Right ventricle myocardium superior (tissue), 1 donor: ENCODE measurements at regions not wholly inside any gene's neighbourhood (a gene's known extent, or its start where the extent isn't known, plus 50 kb on each side); places are given as distances from the start of the nearest gene placed in this dataset.
A peak's percentile ranks its signal among the peaks of the same experiment; 100 is the strongest.
"Not testable (repeated sequence)": the region's sequence is repeated elsewhere in the genome, so short reads cannot be mapped to it uniquely, and the experiment has no call there.

ENCODE experiments used
- ATAC-seq: fragments of 200-7000 bp; cut with Tn5 transposase; one replicate; pipeline ENCODE4 v1.9.1; 2020; ENCODE audit warnings: mild to moderate bottlenecking; ENCODE audit not compliant: poor library complexity
- DNase-seq: peaks from one replicate; pipeline ENCODE4 v3.0.0-alpha.2; 2020
- intact Hi-C: fragments of 100-400 bp; cut with DNase I; formaldehyde crosslinking; loops from one replicate; pipeline ENCODE4 v1.11.2; 2022
- donor health status: DM: no; HTN: yes; CAD: no; lungs with severe emphysema.

DNA sequence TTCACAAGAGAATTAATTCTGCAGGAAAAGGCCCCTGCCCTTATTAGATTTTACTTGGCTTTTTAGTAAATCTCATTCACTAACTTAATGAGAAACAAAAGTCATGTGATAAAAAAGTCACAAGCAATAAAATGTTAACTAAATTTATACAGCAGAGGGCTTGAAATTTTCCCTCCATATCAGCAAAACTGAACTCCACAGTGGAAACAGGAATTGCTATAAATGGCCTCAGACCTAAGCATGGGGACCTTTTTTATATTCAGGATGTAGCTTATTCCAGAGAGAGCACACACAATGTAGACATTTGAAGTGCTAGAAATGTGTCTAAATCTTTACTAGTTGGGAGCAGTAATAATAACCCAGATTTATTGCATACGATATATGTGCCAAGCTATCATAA lies 291.5 kb downstream of the C16orf95 start:
- intact Hi-C loops, result no loop called here
- DNase-seq (no peak), ATAC-seq (no peak)

- no peak for ATAC-seq
- DNase-seq, result no peak
- intact Hi-C loops, result no loop called here
Measured at GRCh38 chr16:87027056-87027616, 290.1 kb downstream of the C16orf95 start.

GRCh38 chr16:87028481-87029320 lies 288.5 kb downstream of the C16orf95 start:
- no peak for ATAC-seq
- DNase-seq, result no peak
- intact Hi-C loops, result no loop called here

- intact Hi-C loops, result no loop called here
Measured at GRCh38 chr16:87032554-87032953, 284.6 kb downstream of the C16orf95 start.

DNA sequence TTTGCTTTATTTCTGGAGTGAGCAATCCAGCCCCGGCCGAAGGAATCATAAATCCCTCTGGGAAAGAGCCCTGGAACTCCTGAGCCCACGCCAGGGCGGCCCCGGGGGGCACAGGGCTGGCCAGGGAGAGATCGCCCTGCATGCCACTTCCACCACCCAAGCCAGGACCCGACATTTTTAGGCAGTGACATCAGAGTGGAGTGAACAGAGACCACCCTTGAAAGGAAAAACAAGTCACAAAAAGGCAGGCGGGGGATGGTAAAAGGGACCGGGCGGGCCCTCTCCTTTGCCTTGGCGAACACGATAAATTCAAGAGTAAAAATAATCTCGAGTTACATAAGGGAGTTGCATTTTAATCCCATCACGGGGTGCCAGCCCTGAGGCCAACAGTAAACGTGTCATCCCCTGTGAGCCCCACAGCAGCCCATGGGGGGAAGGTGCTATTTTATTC lies 284.1 kb downstream of the C16orf95 start:
- intact Hi-C loops, result no loop called here
- DNase-seq (no peak), ATAC-seq (peak; percentile 51)

More at GRCh38 chr16:87032554-87032953, 284.6 kb downstream of the C16orf95 start:
- ATAC-seq (peak; percentile 73), DNase-seq (no peak)

DNA sequence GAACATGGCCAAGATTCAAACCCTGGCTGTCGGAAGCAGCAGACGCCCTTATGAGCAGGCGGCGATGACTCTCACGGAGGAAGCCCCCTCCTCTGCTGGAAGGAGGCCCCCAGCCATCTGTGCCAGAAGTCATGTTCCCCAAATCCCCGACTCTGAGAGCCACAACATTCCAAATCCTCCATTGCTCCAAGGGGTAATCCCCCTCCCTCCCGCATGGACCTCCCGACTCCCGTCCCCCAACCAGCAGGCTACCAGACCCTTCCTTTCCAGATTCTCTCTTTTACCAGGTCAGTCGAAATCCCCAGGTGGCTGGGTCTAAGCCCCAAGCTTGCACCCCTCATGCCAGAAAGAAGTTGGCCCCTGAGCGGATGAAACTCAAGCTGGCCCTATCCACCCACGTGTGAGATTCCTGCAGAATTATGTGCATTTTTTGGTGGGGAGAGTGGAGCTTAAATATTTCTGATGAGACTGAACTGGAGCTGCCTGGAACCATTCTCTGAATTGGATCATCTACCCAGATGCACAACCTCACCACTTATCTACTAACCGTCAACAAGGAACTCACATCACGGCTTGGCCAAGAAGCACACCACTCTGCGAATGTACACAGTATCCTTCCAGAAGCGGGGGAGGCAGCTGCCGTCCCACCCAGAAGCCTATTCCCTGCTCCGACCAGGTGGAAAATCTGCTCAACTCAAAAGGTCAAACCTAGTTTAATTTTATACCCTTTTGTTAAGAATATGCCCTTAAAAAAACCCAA lies 283.5 kb downstream of the C16orf95 start:
- intact Hi-C loops, result no loop called here
- no peak for DNase-seq
- ATAC-seq, result peak; percentile 76

GRCh38 chr16:87034317-87034716 lies 282.9 kb downstream of the C16orf95 start:
- intact Hi-C loops, result no loop called here
- ATAC-seq (no peak), DNase-seq (no peak)

GRCh38 chr16:87035053-87035452 lies 282.1 kb downstream of the C16orf95 start:
- no peak for ATAC-seq
- no peak for DNase-seq
- intact Hi-C loops, result no loop called here

GRCh38 chr16:87037012-87037411 lies 280.2 kb downstream of the C16orf95 start:
- DNase-seq (no peak), ATAC-seq (no peak)
- intact Hi-C loops, result no loop called here

- ATAC-seq, intact Hi-C loops, DNase-seq: not testable (repeated sequence)
Measured at GRCh38 chr16:87038528-87038927, 278.7 kb downstream of the C16orf95 start.

DNA sequence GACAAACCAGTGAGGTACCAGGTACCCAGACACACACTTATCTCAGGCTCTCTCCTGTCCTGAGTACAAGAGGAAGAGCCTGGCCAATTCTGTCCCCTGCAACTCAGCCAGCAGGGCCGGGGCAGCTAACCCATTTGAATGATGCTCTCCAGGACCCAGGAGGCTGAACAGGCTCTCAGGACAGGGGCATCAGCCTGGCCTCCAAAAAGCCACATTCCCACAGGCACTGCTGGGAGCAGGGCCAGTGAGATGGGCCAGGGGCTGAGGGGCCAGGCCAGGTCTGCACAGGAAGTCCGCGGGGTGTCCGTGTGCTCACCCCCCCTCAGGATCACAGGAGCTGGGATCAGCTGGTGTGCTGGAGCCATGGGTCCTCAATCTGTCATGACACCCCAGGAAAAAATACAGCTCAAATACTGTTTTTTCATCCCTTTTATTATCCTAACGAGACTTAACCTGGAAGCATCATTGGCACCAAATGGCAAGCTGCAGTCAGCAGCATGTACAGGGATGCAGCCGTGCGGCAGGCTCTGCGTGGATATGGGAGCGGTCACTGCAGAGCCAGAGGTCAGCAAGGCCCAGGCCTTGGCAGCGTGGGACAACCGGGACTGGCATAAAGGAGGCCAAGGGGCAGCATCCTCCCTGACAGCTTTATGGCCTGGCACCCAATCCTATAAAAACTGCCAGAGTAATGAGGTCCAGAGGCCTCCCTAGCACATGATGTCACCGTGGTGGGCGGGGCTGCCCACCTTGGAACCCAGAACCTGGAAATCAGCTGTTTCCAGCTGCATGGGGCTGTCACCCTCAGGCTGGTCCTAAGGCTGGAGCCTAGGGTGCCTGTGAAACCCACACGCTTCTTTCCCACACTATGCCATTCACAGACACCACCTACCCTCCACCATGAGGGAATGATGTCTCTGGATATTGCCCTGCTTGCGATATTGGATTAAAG lies 276.7 kb downstream of the C16orf95 start:
- DNase-seq, result no peak
- no peak for ATAC-seq
- intact Hi-C loops, result loop anchor here (10.0 kb wide), 1 partner anchor 176 kb away; no protein-coding TSS in a partner anchor

DNA sequence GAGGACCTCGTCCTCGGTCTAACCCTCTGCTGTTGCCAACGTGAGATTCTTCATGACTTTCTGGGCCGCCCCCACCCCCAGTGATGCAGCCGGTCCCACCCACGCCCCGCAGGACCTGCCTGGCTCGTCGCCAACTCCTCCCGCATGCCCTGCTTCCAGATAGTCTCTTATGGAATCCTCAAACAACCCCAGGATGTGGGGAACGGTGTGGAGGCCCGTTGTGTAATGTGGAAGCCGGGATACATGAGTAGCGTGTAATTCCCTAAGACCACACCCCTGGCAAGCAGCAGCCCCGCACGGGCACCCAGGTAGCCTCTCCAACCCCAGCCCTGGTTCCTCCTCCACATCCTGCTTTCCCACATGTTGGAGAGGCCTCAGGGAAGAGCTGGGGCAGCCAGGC lies 275.9 kb downstream of the C16orf95 start:
- no peak for ATAC-seq
- no peak for DNase-seq
- intact Hi-C loops, result loop anchor here (10.0 kb wide), 1 partner anchor 176 kb away; no protein-coding TSS in a partner anchor

DNA sequence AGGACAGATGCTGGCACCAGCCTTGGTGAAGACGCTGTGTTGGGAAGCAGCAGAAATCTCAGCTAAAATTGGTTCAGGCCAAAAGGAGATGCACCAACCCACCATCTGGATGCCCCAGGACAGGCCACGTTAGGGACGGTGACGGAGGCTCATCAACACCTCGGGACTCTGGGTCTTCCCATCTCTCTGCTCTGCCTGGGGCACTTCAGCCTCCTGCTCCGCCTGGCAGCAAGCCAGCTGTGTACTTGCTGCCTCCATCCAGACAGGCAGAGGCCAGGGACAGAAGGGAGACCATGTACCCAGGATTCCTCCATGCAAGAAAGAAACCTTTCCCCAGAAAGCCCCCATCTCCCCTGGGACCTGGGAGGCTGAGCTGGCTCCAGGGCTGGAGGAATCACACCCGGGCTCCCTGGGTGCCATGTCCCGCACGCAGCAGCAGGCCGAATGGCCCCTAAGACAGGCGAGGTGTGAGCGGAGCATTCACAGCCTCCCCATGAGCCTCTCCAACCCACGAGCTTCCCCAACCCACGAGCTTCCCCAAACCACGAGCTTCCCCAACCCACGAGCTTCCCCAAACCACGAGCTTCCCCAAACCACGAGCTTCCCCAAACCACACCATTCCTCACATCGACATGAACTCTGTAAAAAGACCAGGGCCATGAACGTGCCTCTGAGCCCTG lies 274.5 kb downstream of the C16orf95 start:
- DNase-seq (no peak), ATAC-seq (peak; percentile 59)
- intact Hi-C loops, result loop anchor here (10.0 kb wide), 1 partner anchor 178 kb away; no protein-coding TSS in a partner anchor

DNA sequence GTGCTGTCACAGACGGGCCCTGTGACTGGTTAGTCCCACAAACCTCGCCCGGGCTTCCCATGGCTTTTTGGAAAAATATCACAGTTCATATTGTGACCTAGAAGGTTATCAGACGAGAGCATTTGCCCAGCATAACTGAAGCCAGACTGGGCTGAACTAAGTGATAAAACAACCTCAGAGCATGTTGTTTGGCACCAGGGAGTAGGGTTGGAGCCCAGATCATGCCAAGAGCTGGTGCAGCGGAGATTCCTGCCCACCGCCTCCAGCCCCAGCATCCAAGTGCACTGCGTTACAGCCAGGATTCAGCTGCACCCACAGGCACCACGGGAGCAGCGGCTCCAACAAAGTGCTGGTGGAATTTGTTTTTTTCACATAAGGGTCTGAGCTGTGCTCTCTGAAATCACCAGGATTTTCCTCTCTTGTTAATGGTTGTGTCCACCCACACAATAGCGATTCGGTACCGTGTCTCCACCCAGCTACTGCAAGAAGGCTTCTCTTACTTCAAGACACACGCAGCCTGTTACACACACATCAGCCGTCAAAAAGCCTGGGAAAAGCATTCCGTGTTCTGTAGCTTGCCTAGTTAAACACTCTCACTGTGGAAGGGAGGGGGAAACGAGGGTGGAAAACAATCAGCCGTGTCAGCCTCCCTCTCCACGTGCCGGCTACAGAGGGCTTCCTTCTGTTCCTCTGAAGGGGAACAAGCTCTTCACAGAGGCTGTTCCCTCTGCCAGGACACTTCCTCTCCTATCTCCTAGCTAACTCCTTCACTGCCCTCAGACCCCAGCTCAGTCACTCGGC lies 273.8 kb downstream of the C16orf95 start:
- ATAC-seq (peak; percentile 83), DNase-seq (no peak)
- intact Hi-C loops, result loop anchor here (10.0 kb wide), 1 partner anchor 179 kb away; no protein-coding TSS in a partner anchor

DNA sequence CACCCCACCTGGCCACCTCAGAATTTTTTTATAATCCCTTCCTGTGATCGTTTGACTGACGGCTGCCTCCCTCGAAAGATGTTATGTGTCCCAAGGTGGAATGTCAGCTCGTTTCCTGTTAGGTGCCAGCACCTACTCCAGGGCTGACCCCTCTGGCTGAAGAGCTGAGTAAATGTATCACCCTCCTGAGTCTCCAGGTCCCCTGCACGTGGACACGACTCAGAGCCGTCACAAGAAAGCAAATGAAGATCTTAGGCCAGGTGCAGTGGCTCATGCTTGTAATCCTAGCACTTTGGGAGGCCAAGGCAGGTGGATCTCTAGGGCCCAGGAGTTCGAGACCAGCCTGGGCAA lies 273.2 kb downstream of the C16orf95 start:
- DNase-seq, result no peak
- intact Hi-C loops, result loop anchor here (10.0 kb wide), 1 partner anchor 179 kb away; no protein-coding TSS in a partner anchor
- ATAC-seq, result no peak

DNA sequence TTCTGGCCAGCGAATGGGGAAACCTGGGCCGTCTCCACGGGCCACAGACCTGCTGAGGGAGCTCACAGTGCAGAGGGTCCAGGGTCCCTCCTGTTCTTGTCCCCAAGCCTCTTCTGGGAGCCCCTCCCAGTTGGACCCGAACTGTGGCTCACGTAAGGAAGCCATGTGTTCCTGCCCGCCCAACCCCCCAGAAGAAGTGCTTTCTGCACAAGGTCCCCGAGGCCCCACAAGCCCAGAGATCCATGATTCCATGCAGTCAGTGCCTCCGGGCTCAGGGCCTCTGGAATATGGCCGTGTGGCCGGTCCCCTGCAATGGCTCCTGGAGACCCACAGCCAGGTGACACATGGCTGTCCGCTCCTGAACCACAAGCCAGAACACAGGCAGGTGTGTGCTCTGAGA lies 272.4 kb downstream of the C16orf95 start:
- intact Hi-C loops, result loop anchor here (10.0 kb wide), 1 partner anchor 180 kb away; no protein-coding TSS in a partner anchor
- no peak for DNase-seq
- ATAC-seq, result no peak
